Neural progenitor cell (in vitro differentiated cells): ENCODE measurements at regions not wholly inside any gene's neighbourhood (a gene's known extent, or its start where the extent isn't known, plus 50 kb on each side); places are given as distances from the start of the nearest gene placed in this dataset.

Experiments used
- DNase-seq: peaks from one replicate; pipeline ENCODE4 v3.0.0-alpha.2; 2016; ENCODE audit warnings: low spot score
- H2AFZ ChIP-seq: fragments of 200-600 bp; sonication (generic); replicated peaks from 2 replicates; pipeline ENCODE4 v1.6.1; 2016; ENCODE audit warnings: antibody characterized with exemption
- H3F3A ChIP-seq: fragments of 200-600 bp; sonication (generic); 2 replicates; pipeline ENCODE4 v1.6.1; 2016; ENCODE audit warnings: antibody characterized with exemption, low read depth
- H3K27ac ChIP-seq: fragments of 200-600 bp; sonication (generic); 2 replicates; pipeline ENCODE4 v1.5.1; 2016; ENCODE audit warnings: mild to moderate bottlenecking
- H3K27me3 ChIP-seq: fragments of 200-600 bp; sonication (generic); 2 replicates; pipeline ENCODE4 v1.6.1; 2016; ENCODE audit warnings: mild to moderate bottlenecking, moderate library complexity
- H3K36me3 ChIP-seq: fragments of 200-600 bp; sonication (generic); 2 replicates; pipeline ENCODE4 v1.5.1; 2016
- H3K4me1 ChIP-seq: fragments of 200-600 bp; sonication (generic); 2 replicates; pipeline ENCODE4 v1.6.1; 2016; ENCODE audit warnings: mixed run types
- H3K4me2 ChIP-seq: fragments of 200-600 bp; sonication (generic); 2 replicates; pipeline ENCODE4 v1.6.1; 2016
- H3K4me3 ChIP-seq: fragments of 200-600 bp; sonication (generic); 2 replicates; pipeline ENCODE4 v1.5.1; 2016
- H3K79me2 ChIP-seq: fragments of 200-600 bp; sonication (generic); 2 replicates; pipeline ENCODE4 v1.6.1; 2016; ENCODE audit warnings: low read depth
- H3K9ac ChIP-seq: fragments of 200-600 bp; sonication (generic); 2 replicates; pipeline ENCODE4 v1.6.1; 2016
- H3K9me3 ChIP-seq: fragments of 200-600 bp; sonication (generic); 2 replicates; pipeline ENCODE4 v1.5.1; 2016; ENCODE audit warnings: low read depth
- H4K20me1 ChIP-seq: fragments of 200-600 bp; sonication (generic); 2 replicates; pipeline ENCODE4 v1.6.1; 2016; ENCODE audit warnings: low read depth
- H3K27ac Mint-ChIP-seq: 3 replicates; pipeline ENCODE4 v1.8.0; 2021; ENCODE audit warnings: mixed read lengths
- H3K27me3 Mint-ChIP-seq: 2 replicates; pipeline ENCODE4 v1.8.0; 2022; ENCODE audit warnings: low read depth, mild to moderate bottlenecking, inconsistent platforms, moderate library complexity, mixed read lengths; ENCODE audit not compliant: insufficient read depth
- H3K36me3 Mint-ChIP-seq: 3 replicates; pipeline ENCODE4 v1.8.0; 2021; ENCODE audit warnings: mixed read lengths
- H3K4me1 Mint-ChIP-seq: 3 replicates; pipeline ENCODE4 v1.8.0; 2021; ENCODE audit warnings: mixed read lengths
- H3K4me3 Mint-ChIP-seq: 3 replicates; pipeline ENCODE4 v1.8.0; 2021; ENCODE audit warnings: mild to moderate bottlenecking, moderate library complexity, mixed read lengths
- H3K9me3 Mint-ChIP-seq: 3 replicates; pipeline ENCODE4 v1.8.0; 2020; ENCODE audit warnings: mixed read lengths
- CTCF ChIP-seq: fragments of 200-600 bp; sonication (generic); IDR thresholded peaks from 2 replicates; pipeline ENCODE4 v1.5.1; 2017; ENCODE audit warnings: antibody characterized with exemption, mild to moderate bottlenecking
- EZH2 ChIP-seq: fragments of 200-600 bp; sonication (generic); IDR thresholded peaks from 2 replicates; pipeline ENCODE4 v1.6.1; 2017; ENCODE audit warnings: antibody characterized with exemption, mild to moderate bottlenecking, moderate library complexity
- EZH2phosphoT487 ChIP-seq: fragments of 200-600 bp; sonication (generic); IDR thresholded peaks from 2 replicates; pipeline ENCODE4 v1.6.1; 2017; ENCODE audit warnings: antibody characterized with exemption

GRCh38 chr6:147664092-147664491 is 155.6 kb downstream of the SAMD5 start:
- H3K9me3 ChIP-seq: no peaks in the 10 kb centered on the region
- no peak overlapping the region for H3K27ac ChIP-seq
- H2AFZ ChIP-seq: peak overlapping the region; percentile 9
- no peak overlapping the region for H3K9ac ChIP-seq
- TF ChIP-seq EZH2phosphoT487 (no peak), EZH2 (no peak), CTCF (no peak)
- no peaks in the 10 kb centered on the region for H3F3A ChIP-seq
- no peaks in the 10 kb centered on the region for H4K20me1 ChIP-seq
- DNase-seq: no peak
- no peak overlapping the region for H3K4me3 ChIP-seq
- no peak overlapping the region for H3K4me3 Mint-ChIP-seq
- H3K27ac Mint-ChIP-seq: peak overlapping the region; percentile 76
- H3K4me2 ChIP-seq: no peak overlapping the region
- no peaks in the 10 kb centered on the region for H3K36me3 ChIP-seq
- H3K9me3 Mint-ChIP-seq: peaks cover 9% of the 10 kb centered on the region
- H3K4me1 Mint-ChIP-seq: peaks cover 32% of the 10 kb centered on the region
- no peaks in the 10 kb centered on the region for H3K27me3 ChIP-seq
- no peaks in the 10 kb centered on the region for H3K79me2 ChIP-seq
- peaks cover 2% of the 10 kb centered on the region for H3K27me3 Mint-ChIP-seq
- peaks cover 19% of the 10 kb centered on the region for H3K4me1 ChIP-seq
- H3K36me3 Mint-ChIP-seq: peaks cover 4% of the 10 kb centered on the region

- H3K9me3 ChIP-seq: no peaks in the 10 kb centered on the region
- Mint-ChIP-seq H3K4me3 (no peak overlapping the region), H3K9me3 (peaks cover 27% of the 10 kb centered on the region), H3K36me3 (peaks cover 10% of the 10 kb centered on the region), H3K4me1 (peaks cover 32% of the 10 kb centered on the region), H3K27ac (peak overlapping the region; percentile 31), H3K27me3 (peaks cover 8% of the 10 kb centered on the region)
- peak; percentile 32 for DNase-seq
- H3K4me2 ChIP-seq: peak overlapping the region; percentile 16
- no peak overlapping the region for H3K9ac ChIP-seq
- H3K4me3 ChIP-seq: no peak overlapping the region
- H3K27me3 ChIP-seq: no peaks in the 10 kb centered on the region
- no peaks in the 10 kb centered on the region for H4K20me1 ChIP-seq
- peaks cover 19% of the 10 kb centered on the region for H3K4me1 ChIP-seq
- no peaks in the 10 kb centered on the region for H3K36me3 ChIP-seq
- no peaks in the 10 kb centered on the region for H3F3A ChIP-seq
- TF ChIP-seq CTCF (no peak), EZH2 (no peak), EZH2phosphoT487 (no peak)
- H2AFZ ChIP-seq: peak overlapping the region; percentile 63
- H3K79me2 ChIP-seq: no peaks in the 10 kb centered on the region
- peak overlapping the region; percentile 53 for H3K27ac ChIP-seq
Observed at GRCh38 chr6:147666255-147666654, 157.8 kb downstream of the SAMD5 start.

GRCh38 chr6:147667082-147667481 is 158.6 kb downstream of the SAMD5 start:
- H3K4me1 Mint-ChIP-seq: peaks cover 32% of the 10 kb centered on the region
- Histone ChIP-seq H3K4me2 (no peak overlapping the region), H3K4me1 (peaks cover 19% of the 10 kb centered on the region), H3K4me3 (no peak overlapping the region), H4K20me1 (no peaks in the 10 kb centered on the region), H2AFZ (peak overlapping the region; percentile 63), H3K27me3 (no peaks in the 10 kb centered on the region), H3F3A (no peaks in the 10 kb centered on the region), H3K27ac (no peak overlapping the region), H3K79me2 (no peaks in the 10 kb centered on the region), H3K9me3 (no peaks in the 10 kb centered on the region), H3K9ac (no peak overlapping the region), H3K36me3 (no peaks in the 10 kb centered on the region)
- H3K27me3 Mint-ChIP-seq: peaks cover 8% of the 10 kb centered on the region
- no peak overlapping the region for H3K27ac Mint-ChIP-seq
- no peak for DNase-seq
- H3K4me3 Mint-ChIP-seq: no peak overlapping the region
- peaks cover 9% of the 10 kb centered on the region for H3K36me3 Mint-ChIP-seq
- TF ChIP-seq CTCF (no peak), EZH2phosphoT487 (no peak), EZH2 (no peak)
- peaks cover 25% of the 10 kb centered on the region for H3K9me3 Mint-ChIP-seq
